ENCODE measurements at regions not wholly inside any gene's neighbourhood (a gene's known extent, or its start where the extent isn't known, plus 50 kb on each side); places are given as distances from the start of the nearest gene placed in this dataset.
A peak's percentile ranks its signal among the peaks of the same experiment; 100 is the strongest.
"Not testable (repeated sequence)": the region's sequence is repeated elsewhere in the genome, so short reads cannot be mapped to it uniquely, and the experiment has no call there.

DNA sequence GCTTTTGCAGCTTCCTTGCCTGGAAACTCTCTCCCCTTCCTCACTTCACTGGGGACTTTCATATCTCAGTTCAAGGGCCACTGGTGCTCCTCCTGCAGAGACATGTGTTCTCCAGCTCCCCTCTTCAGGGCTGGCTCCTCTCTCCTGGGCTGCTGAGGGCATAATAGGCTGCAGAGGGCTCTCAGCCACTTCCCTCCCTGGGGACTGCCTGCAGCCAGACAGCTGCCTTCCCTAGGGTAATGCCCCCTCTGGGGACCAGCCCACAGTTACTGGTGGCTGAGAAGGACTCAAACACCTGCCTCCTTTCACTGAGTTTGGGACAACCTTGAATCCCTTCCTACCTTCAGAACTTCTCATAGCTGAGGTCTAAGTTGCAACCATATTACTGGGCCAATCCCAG is 104.8 kb upstream of the POU3F1 start:
- DNase-seq (no peak), ATAC-seq (no peak)
- no peaks in the 10 kb centered on the region for H3K4me1 ChIP-seq (ENCODE audit: low read depth)
- no peak overlapping the region for H3K4me3 ChIP-seq
- TF ChIP-seq, protein P1, sequence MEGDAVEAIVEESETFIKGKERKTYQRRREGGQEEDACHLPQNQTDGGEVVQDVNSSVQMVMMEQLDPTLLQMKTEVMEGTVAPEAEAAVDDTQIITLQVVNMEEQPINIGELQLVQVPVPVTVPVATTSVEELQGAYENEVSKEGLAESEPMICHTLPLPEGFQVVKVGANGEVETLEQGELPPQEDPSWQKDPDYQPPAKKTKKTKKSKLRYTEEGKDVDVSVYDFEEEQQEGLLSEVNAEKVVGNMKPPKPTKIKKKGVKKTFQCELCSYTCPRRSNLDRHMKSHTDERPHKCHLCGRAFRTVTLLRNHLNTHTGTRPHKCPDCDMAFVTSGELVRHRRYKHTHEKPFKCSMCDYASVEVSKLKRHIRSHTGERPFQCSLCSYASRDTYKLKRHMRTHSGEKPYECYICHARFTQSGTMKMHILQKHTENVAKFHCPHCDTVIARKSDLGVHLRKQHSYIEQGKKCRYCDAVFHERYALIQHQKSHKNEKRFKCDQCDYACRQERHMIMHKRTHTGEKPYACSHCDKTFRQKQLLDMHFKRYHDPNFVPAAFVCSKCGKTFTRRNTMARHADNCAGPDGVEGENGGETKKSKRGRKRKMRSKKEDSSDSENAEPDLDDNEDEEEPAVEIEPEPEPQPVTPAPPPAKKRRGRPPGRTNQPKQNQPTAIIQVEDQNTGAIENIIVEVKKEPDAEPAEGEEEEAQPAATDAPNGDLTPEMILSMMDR (IDR thresholded peaks at IDR 0.05): no peak
- no peaks in the 10 kb centered on the region for H3K9me3 ChIP-seq
- intact Hi-C loops (cut with DNase I, micrococcal nuclease): no loop called here
- no peaks in the 10 kb centered on the region for H3K36me3 ChIP-seq (ENCODE audit: low read depth)

DNA sequence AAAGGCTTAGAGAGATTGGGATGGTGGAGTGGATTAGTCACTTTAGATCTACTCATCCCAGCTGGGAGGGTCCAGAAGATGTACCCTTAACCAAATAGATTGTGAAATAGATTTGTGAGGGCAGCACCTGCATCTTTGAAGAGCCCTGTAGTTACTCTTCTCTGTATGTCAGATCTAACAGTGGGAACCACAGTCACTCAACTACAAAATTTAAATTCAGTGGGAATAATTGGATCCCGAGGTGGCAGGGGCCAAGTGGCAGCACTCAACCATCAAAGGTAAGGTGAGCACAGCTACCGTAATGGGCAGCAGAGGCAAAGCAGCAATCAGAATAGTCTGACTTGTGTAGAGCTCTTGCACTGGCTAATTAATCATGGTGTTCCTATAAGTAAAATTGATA is 99.5 kb upstream of the POU3F1 start:
- H3K4me1 ChIP-seq (ENCODE audit: low read depth); H3K36me3 ChIP-seq (ENCODE audit: low read depth); intact Hi-C loops (cut with DNase I, micrococcal nuclease); ATAC-seq; H3K9me3 ChIP-seq; DNase-seq; H3K4me3 ChIP-seq: not testable (repeated sequence)

DNA sequence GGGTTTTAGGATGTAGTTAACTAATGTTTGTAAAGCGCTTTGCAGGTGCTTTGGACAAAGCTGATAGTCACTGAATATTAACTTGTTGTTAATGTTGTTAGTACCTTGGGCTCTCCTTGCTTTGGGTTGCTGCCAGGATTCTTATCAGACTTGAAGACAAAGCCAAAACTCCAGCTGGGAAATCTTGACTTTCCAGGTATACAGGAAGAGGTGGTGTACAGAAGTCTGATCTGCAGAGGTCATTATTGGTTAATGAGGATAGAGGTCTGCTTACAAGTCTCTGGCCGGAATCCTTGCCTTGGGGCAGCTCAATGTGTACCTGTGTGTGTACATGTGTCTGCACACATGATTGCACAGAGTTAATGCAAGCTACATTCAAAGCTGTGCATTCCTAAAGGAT is 96.0 kb upstream of the POU3F1 start:
- no peak for DNase-seq

DNA sequence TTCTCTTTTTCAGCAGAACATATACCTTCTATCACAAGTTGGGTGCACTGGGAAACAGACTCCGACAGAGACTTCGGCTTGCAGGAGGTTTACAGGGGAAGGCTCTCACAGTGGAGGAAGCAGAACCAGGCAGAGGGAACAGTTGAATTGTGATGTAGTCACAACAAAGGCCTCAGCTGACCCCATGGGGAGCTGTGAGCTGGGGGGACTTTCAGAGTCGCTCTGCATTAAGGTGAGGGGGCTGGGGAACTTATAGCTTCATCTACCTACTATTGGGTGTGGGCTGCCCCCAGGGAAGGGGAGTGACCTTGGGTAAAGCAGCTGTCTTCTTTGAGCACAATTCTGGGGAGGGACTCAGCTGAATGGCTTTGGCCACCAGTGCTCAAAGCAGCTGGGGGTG is 94.9 kb upstream of the POU3F1 start:
- no peaks in the 10 kb centered on the region for H3K4me1 ChIP-seq (ENCODE audit: low read depth)
- no peak for ATAC-seq
- TF ChIP-seq, protein P1 (IDR thresholded peaks at IDR 0.05): no peak
- intact Hi-C loops (cut with DNase I, micrococcal nuclease): no loop called here
- DNase-seq: no peak
- no peak overlapping the region for H3K4me3 ChIP-seq
- no peaks in the 10 kb centered on the region for H3K9me3 ChIP-seq
- no peaks in the 10 kb centered on the region for H3K36me3 ChIP-seq (ENCODE audit: low read depth)

More for the DNA sequence above, 96.0 kb upstream of the POU3F1 start:
- no peak overlapping the region for H3K4me3 ChIP-seq
- no peaks in the 10 kb centered on the region for H3K4me1 ChIP-seq (ENCODE audit: low read depth)
- no peaks in the 10 kb centered on the region for H3K9me3 ChIP-seq
- ATAC-seq: no peak
- TF ChIP-seq, protein P1 (IDR thresholded peaks at IDR 0.05): no peak
- intact Hi-C loops (cut with DNase I, micrococcal nuclease): no loop called here
- H3K36me3 ChIP-seq (ENCODE audit: low read depth): no peaks in the 10 kb centered on the region

DNA sequence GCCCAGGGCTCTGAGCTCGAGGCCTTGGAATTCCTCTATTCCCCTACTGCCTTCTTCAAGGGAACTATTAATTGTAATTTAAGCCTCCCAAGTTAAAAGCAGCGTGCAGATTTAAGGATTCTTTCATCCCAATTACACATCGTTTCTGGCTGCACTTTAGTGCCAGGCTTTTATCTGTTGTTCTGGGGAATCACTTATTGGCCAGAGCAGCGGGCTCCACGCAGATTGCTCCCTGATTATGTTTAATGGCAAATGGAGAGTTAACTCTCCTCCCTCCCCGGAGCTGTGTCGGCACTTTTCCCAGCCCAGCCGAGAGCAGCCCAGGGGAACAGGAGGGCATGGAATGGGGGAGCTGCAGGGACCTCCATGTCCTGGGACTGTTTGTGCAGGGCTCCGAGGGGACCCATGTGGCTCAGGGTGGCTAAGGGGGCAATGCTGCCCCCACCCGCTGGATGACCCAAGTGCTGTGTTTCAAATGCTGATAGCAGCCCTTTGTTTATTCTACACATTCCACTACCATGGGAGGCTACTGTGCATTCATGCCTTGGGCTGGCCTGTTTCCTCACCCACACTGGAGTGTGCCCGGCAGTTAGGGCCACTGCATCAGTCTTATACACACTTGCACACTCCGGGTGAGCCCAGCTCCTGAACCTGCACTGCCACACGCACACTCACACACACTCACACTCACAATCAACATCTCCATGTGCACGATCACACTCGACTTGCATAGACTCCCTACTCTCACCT is 93.3 kb upstream of the POU3F1 start:
- Histone ChIP-seq H3K36me3 (ENCODE audit: low read depth) (no peaks in the 10 kb centered on the region), H3K4me1 (ENCODE audit: low read depth) (no peaks in the 10 kb centered on the region), H3K9me3 (no peaks in the 10 kb centered on the region), H3K4me3 (no peak overlapping the region)
- intact Hi-C loops (cut with DNase I, micrococcal nuclease): no loop called here
- ATAC-seq (no peak), DNase-seq (no peak)
- TF ChIP-seq, protein P1 (IDR thresholded peaks at IDR 0.05): no peak

DNA sequence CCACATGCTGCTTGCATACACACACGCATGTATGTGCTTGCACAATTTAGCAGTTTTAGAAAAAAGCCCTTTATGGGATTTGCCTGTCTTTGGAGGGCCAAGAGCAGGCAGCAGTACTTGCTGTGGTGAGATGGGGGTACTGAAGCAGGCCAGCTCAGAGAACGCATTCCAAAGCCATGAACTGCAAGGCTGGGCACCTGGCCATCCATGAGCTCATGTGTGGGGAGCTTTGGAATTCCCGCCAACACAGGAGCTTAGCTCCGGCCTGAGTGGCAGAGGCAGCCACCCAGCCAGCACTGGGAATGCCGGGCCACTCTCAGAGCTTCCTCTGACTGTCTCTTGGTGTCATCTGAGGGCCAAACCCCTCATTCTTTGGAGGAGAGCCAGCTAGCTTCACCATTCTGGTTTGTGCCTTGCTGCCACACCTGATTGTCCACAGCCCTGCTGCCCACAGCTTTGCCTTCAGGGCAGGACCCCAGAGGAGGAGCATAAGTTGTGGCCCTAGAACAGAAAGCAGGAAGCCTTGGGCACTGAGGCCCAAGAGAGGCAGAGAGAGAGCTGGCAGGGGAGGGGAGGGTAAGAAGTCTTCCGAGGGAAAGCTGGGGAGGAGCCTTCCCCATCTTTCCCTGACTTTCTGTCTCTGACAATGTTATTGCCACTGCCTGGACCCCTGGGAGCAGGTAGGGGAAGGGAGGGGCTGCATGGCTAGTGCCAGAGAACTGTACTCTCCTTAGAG is 92.1 kb upstream of the POU3F1 start:
- peak; percentile 57 for ATAC-seq
- no peaks in the 10 kb centered on the region for H3K9me3 ChIP-seq
- TF ChIP-seq, protein P1 (IDR thresholded peaks at IDR 0.05): no peak
- H3K4me3 ChIP-seq: no peak overlapping the region
- no peaks in the 10 kb centered on the region for H3K36me3 ChIP-seq (ENCODE audit: low read depth)
- intact Hi-C loops (cut with DNase I, micrococcal nuclease): no loop called here
- no peaks in the 10 kb centered on the region for H3K4me1 ChIP-seq (ENCODE audit: low read depth)
- peak; percentile 35 to 66 (median 51) for DNase-seq

All from mucosa of descending colon (tissue), 3 donors.